ENCODE measurements at regions not wholly inside any gene's neighbourhood (a gene's known extent, or its start where the extent isn't known, plus 50 kb on each side); places are given as distances from the start of the nearest gene placed in this dataset.

GRCh38 chr5:103724271-103724670 is 161.7 kb upstream of the NUDT12 start:
- CTCF ChIA-PET = interaction anchor here (1.6 kb wide), 1 partner anchor 11 kb away, joined by 4 read pairs; no protein-coding TSS in a partner anchor
- Histone ChIP-seq H2AFZ (ENCODE audit: low read depth) (no peak overlapping the region), H3F3A (replicated peaks; ENCODE audit: insufficient read depth) (no peaks in the 10 kb centered on the region), H3K36me3 (replicated peaks in 1 of 2; ENCODE audit: control insufficient read depth in 1 of 2, insufficient read depth in 2 of 2, low read length in 1 of 2) (no peaks in the 10 kb centered on the region), H3K27me3 (ENCODE audit: insufficient read depth) (no peaks in the 10 kb centered on the region), H3K9ac (no peak overlapping the region), H3K79me2 (ENCODE audit: insufficient read depth) (no peaks in the 10 kb centered on the region), H3K9me2 (no peaks in the 10 kb centered on the region), H3K4me2 (no peak overlapping the region), H3K9me3 (no peaks in the 10 kb centered on the region), H4K20me1 (ENCODE audit: insufficient read depth) (no peaks in the 10 kb centered on the region), H3K4me3 (ENCODE audit: low read depth in 2 of 2, low read length in 1 of 2) (no peak overlapping the region), H3K27ac (ENCODE audit: low read depth in 2 of 2, low read length in 1 of 2) (no peak overlapping the region), H3K4me1 (ENCODE audit: control insufficient read depth in 1 of 2, insufficient read depth in 2 of 2, low read depth in 1 of 2, low read length in 1 of 2) (no peaks in the 10 kb centered on the region; a peak in 1 of 4 replicates)
- no peak for TF ChIP-seq CHD2 (IDR thresholded peaks at IDR 0.05; ENCODE audit: low read length, partially characterized antibody)
- TF ChIP-seq MXI1 (IDR thresholded peaks at IDR 0.05; ENCODE audit: low read depth, low read length) = no peak
- no peak for TF ChIP-seq TCF12 (IDR thresholded peaks at IDR 0.05)
- no peak for TF ChIP-seq TEAD4 (IDR thresholded peaks at IDR 0.05; ENCODE audit: borderline replicate concordance, insufficient read depth)
- no peak for TF ChIP-seq RFX5 (IDR thresholded peaks at IDR 0.05; ENCODE audit: low read length)
- TF ChIP-seq SMC3 (IDR thresholded peaks at IDR 0.05; ENCODE audit: low read depth, low read length) = no peak
- no peak for TF ChIP-seq FOSL2 (IDR thresholded peaks at IDR 0.05; ENCODE audit: borderline replicate concordance, low read depth)
- no peak for TF ChIP-seq REST (IDR thresholded peaks at IDR 0.05; ENCODE audit: low read depth, low read length)
- TF ChIP-seq SIN3A (IDR thresholded peaks at IDR 0.05; ENCODE audit: borderline replicate concordance, low read depth, low read length) = no peak
- TF ChIP-seq RXRA (IDR thresholded peaks at IDR 0.05; ENCODE audit: borderline replicate concordance, low read depth) = no peak
- no peak for TF ChIP-seq NFIC (IDR thresholded peaks at IDR 0.05; ENCODE audit: borderline replicate concordance)
- no peak for TF ChIP-seq MAX (IDR thresholded peaks at IDR 0.05; ENCODE audit: low read depth)
- no peak for TF ChIP-seq ELF1 (IDR thresholded peaks at IDR 0.05)
- TF ChIP-seq MEF2A (IDR thresholded peaks at IDR 0.05; ENCODE audit: borderline replicate concordance, low read depth) = no peak
- POLR2A ChIA-PET = no interaction called here
- no peak for DNase-seq

GRCh38 chr5:103721183-103721582 is 158.6 kb upstream of the NUDT12 start:
- Histone ChIP-seq H4K20me1 (ENCODE audit: insufficient read depth) (no peaks in the 10 kb centered on the region), H3K9me3 (no peaks in the 10 kb centered on the region), H3F3A (replicated peaks; ENCODE audit: insufficient read depth) (no peaks in the 10 kb centered on the region), H3K4me2 (no peak overlapping the region), H3K9me2 (no peaks in the 10 kb centered on the region), H3K27me3 (ENCODE audit: insufficient read depth) (no peaks in the 10 kb centered on the region), H3K4me1 (ENCODE audit: control insufficient read depth in 1 of 2, insufficient read depth in 2 of 2, low read depth in 1 of 2, low read length in 1 of 2) (no peaks in the 10 kb centered on the region; a peak in 1 of 4 replicates), H3K79me2 (ENCODE audit: insufficient read depth) (no peaks in the 10 kb centered on the region), H3K36me3 (replicated peaks in 1 of 2; ENCODE audit: control insufficient read depth in 1 of 2, insufficient read depth in 2 of 2, low read length in 1 of 2) (no peaks in the 10 kb centered on the region), H3K9ac (no peak overlapping the region), H3K27ac (ENCODE audit: low read depth in 2 of 2, low read length in 1 of 2) (no peak overlapping the region), H2AFZ (ENCODE audit: low read depth) (no peak overlapping the region), H3K4me3 (ENCODE audit: low read depth in 2 of 2, low read length in 1 of 2) (no peak overlapping the region)
- no peak for DNase-seq
- CTCF ChIA-PET = no interaction called here
- 42% methylated on average over 3 of the region's 3 CpGs for whole genome bisulfite sequencing (ENCODE audit: low lambda C conversion rate)
- TF ChIP-seq RAD21 (IDR thresholded peaks at IDR 0.05; ENCODE audit: low read length) = no peak
- TF ChIP-seq GABPA (IDR thresholded peaks at IDR 0.05; ENCODE audit: low read depth) = no peak
- TF ChIP-seq TEAD4 (IDR thresholded peaks at IDR 0.05; ENCODE audit: borderline replicate concordance, insufficient read depth) = no peak
- no peak for TF ChIP-seq NRF1 (IDR thresholded peaks at IDR 0.05; ENCODE audit: low read depth, low read length)
- TF ChIP-seq CTCF (IDR thresholded peaks at IDR 0.05) = no peak
- TF ChIP-seq EP300 (IDR thresholded peaks at IDR 0.05; ENCODE audit: borderline replicate concordance in 1 of 2, low read depth in 1 of 2, low read length in 1 of 2) = no peak
- TF ChIP-seq MEF2A (IDR thresholded peaks at IDR 0.05; ENCODE audit: borderline replicate concordance, low read depth) = no peak
- TF ChIP-seq RXRA (IDR thresholded peaks at IDR 0.05; ENCODE audit: borderline replicate concordance, low read depth) = no peak
- POLR2A ChIA-PET = no interaction called here
